ENCODE measurements at regions not wholly inside any gene's neighbourhood (a gene's known extent, or its start where the extent isn't known, plus 50 kb on each side); places are given as distances from the start of the nearest gene placed in this dataset.

- H3K4me3 ChIP-seq = no peak overlapping the region
- intact Hi-C loops (cut with DNase I; ENCODE audit: low total_unique reads) = no loop called here
- H3K36me3 ChIP-seq = no peaks in the 10 kb centered on the region
- DNase-seq = no peak
- TF ChIP-seq CTCF (IDR thresholded peaks at IDR 0.05 in 8 of 11, conservative IDR thresholded peaks at IDR 0.05 in 3 of 11) = no peak
- no peak for TF ChIP-seq POLR2AphosphoS5 (IDR thresholded peaks at IDR 0.05)
- TF ChIP-seq POLR2A (IDR thresholded peaks at IDR 0.05) = no peak
- peaks cover 0 to 18% (median 2%) of the 10 kb centered on the region in 6 donors for H3K4me1 ChIP-seq
- H3K27ac ChIP-seq = no peak overlapping the region
- H3K27me3 ChIP-seq (replicated peaks in 1 of 7) = peaks cover 0 to 37% (median 0%) of the 10 kb centered on the region in 7 donors
- WGBS, 5 donors = 66 to 79% (median 72%) methylated on average over 3 of the region's 3 CpGs
- no peaks in the 10 kb centered on the region for H3K9me3 ChIP-seq
Observed at GRCh38 chr10:14409856-14410458, 79.2 kb upstream of the FRMD4A start.

DNA sequence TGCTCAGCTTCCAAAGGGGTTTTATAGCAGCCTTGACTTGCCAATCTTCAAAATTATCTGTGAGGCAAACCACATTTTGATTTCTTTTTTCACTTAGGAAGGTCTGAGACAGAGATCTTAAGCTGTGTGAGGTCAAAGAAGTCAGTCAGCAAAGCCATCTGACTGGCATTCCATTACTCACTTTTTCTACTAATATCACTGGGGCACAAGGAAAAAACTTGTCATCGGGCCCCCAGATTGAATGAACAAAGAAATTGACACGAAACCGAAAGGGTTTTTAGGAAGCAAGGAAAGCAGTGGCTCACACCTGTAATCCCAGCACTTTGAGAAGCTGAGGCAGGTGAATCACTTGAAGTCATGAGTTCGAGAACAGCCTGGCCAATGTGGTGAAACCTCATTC, 78.5 kb upstream of the FRMD4A start:
- intact Hi-C loops (cut with DNase I; ENCODE audit: low total_unique reads) = no loop called here
- peaks cover 0 to 18% (median 2%) of the 10 kb centered on the region in 6 donors for H3K4me1 ChIP-seq
- no peak overlapping the region for H3K4me3 ChIP-seq
- H3K27me3 ChIP-seq (replicated peaks in 1 of 7) = peaks cover 0 to 31% (median 0%) of the 10 kb centered on the region in 7 donors
- H3K9me3 ChIP-seq = no peaks in the 10 kb centered on the region
- no peaks in the 10 kb centered on the region for H3K36me3 ChIP-seq
- WGBS, 5 donors = 79 to 89% (median 84%) methylated on average over 4 of the region's 4 CpGs
- TF ChIP-seq POLR2AphosphoS5 (IDR thresholded peaks at IDR 0.05) = no peak
- TF ChIP-seq POLR2A (IDR thresholded peaks at IDR 0.05) = no peak
- no peak for TF ChIP-seq CTCF (IDR thresholded peaks at IDR 0.05 in 8 of 11, conservative IDR thresholded peaks at IDR 0.05 in 3 of 11)
- no peak for DNase-seq
- H3K27ac ChIP-seq = no peak overlapping the region

DNA sequence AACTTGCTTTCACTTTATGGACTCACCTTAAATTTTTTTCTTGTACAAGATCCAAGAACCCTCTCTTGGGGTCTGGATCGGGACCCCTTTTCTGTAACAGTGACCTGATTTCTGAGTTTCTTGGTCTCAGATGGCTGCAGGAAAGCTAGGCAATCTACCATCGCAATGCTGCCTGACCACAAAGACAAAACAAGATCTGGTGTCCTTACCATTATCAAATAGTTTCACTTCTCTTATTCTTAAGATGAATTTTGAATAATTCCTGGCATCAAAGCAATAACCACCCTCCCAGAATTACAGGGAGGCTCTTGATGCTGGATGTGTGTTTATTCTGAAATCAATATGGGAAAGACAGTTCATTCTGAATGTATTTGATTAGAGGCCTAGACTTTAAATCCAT, 77.4 kb upstream of the FRMD4A start:
- DNase-seq = no peak
- Histone ChIP-seq H3K27ac (no peak overlapping the region), H3K27me3 (replicated peaks in 1 of 7) (peaks cover 0 to 31% (median 0%) of the 10 kb centered on the region in 7 donors), H3K9me3 (no peaks in the 10 kb centered on the region), H3K4me3 (no peak overlapping the region), H3K4me1 (peaks cover 0 to 18% (median 2%) of the 10 kb centered on the region in 6 donors), H3K36me3 (no peaks in the 10 kb centered on the region)
- TF ChIP-seq CTCF (IDR thresholded peaks at IDR 0.05 in 8 of 11, conservative IDR thresholded peaks at IDR 0.05 in 3 of 11) (no peak), POLR2A (IDR thresholded peaks at IDR 0.05) (no peak), POLR2AphosphoS5 (IDR thresholded peaks at IDR 0.05) (no peak)
- intact Hi-C loops (cut with DNase I; ENCODE audit: low total_unique reads) = no loop called here
- WGBS, 5 donors = 66 to 79% (median 75%) methylated on average over 2 of the region's 2 CpGs

DNA sequence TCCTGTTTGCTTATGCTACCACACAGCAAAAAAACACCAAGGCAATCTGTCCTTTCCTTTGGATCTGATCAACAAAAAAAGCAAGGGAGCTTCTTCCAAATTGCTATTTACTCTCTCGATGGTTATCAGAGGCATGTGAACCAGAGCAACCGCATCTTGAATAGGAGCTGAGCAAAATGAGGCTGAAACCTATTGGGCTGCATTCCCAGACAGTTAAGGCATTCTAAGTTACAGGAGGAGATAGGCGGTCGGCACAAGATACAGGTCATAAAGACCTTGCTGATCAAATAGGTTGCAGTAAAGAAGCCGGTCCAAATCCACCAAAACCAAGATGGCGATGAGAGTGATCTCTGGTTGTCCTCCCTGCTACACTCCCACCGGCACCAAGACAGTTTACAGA, 76.8 kb upstream of the FRMD4A start:
- H3K27me3 ChIP-seq (replicated peaks in 1 of 7) = peaks cover 0 to 31% (median 0%) of the 10 kb centered on the region in 7 donors
- peaks cover 0 to 18% (median 2%) of the 10 kb centered on the region in 6 donors for H3K4me1 ChIP-seq
- no peak for DNase-seq
- H3K27ac ChIP-seq = no peak overlapping the region
- intact Hi-C loops (cut with DNase I; ENCODE audit: low total_unique reads) = no loop called here
- no peak overlapping the region for H3K4me3 ChIP-seq
- H3K9me3 ChIP-seq = no peaks in the 10 kb centered on the region
- H3K36me3 ChIP-seq = no peaks in the 10 kb centered on the region
- WGBS, 5 donors = 92 to 98% (median 95%) methylated on average over 7 of the region's 7 CpGs
- TF ChIP-seq POLR2AphosphoS5 (IDR thresholded peaks at IDR 0.05) = no peak
- TF ChIP-seq POLR2A (IDR thresholded peaks at IDR 0.05) = no peak
- no peak for TF ChIP-seq CTCF (IDR thresholded peaks at IDR 0.05 in 8 of 11, conservative IDR thresholded peaks at IDR 0.05 in 3 of 11)
